ENCODE measurements at regions not wholly inside any gene's neighbourhood (a gene's known extent, or its start where the extent isn't known, plus 50 kb on each side); places are given as distances from the start of the nearest gene placed in this dataset.

- no peaks in the 10 kb centered on the region for H3K27me3 Mint-ChIP-seq
- no peak overlapping the region for H3K27ac Mint-ChIP-seq
- H3K9me3 Mint-ChIP-seq (ENCODE audit: low read depth): no peaks in the 10 kb centered on the region
- no peaks in the 10 kb centered on the region for H3K36me3 Mint-ChIP-seq
- H3K4me3 Mint-ChIP-seq: no peak overlapping the region
- CTCF ChIA-PET: no interaction called here
- no peaks in the 10 kb centered on the region for H3K4me1 Mint-ChIP-seq
- no peak for ATAC-seq
- DNase-seq: no peak
Observed at GRCh38 chr14:40004871-40005500, 572.8 kb upstream of the FBXO33 start.

DNA sequence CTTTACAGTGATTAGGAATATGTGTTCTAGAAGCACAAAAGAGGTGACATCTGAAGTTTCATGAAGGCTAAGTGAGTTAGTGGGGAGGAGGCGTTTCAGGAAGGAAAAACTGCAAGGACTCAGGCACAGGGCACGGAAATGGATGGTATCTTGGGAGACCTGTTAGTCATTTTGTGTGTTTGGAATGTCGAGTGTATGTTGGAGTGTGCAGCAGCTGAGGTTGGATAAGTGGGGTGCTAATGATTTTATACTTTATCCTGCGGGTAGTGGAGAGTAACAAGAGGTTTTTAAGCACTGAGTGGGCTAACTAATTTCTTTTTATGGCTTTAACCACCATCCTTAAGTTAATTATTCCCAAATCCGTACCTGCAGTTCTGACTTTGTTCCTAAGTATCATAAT is 571.5 kb upstream of the FBXO33 start:
- H3K27me3 Mint-ChIP-seq: no peaks in the 10 kb centered on the region
- H3K36me3 Mint-ChIP-seq: no peaks in the 10 kb centered on the region
- no peak overlapping the region for H3K4me3 Mint-ChIP-seq
- CTCF ChIA-PET: no interaction called here
- no peaks in the 10 kb centered on the region for H3K4me1 Mint-ChIP-seq
- H3K9me3 Mint-ChIP-seq (ENCODE audit: low read depth): no peaks in the 10 kb centered on the region
- ATAC-seq (no peak), DNase-seq (no peak)
- H3K27ac Mint-ChIP-seq: no peak overlapping the region

GRCh38 chr14:39998854-39999253 is 566.6 kb upstream of the FBXO33 start:
- H3K36me3 Mint-ChIP-seq: no peaks in the 10 kb centered on the region

DNA sequence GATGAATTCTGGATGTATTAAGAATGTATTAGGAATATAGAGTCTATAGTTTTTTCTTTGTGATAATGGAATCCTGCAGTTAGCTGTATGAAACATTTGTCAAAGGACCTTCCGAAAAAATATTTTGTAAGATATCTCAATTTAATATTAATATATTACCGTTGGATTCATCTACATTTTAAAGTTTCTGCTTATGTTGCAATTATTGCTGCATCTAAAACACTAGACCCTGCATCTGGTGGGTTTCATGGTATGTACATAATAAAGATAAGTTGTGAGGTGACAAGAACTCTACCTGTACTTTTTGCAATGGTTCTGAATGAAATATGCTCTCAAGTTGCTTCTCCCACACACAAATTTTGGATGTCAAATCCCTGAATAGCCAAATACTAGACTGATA is 565.9 kb upstream of the FBXO33 start:
- CTCF ChIA-PET: no interaction called here
- no peak for DNase-seq
- Mint-ChIP-seq H3K27ac (no peak overlapping the region), H3K4me3 (no peak overlapping the region), H3K9me3 (ENCODE audit: low read depth) (no peaks in the 10 kb centered on the region), H3K36me3 (no peaks in the 10 kb centered on the region), H3K27me3 (no peaks in the 10 kb centered on the region), H3K4me1 (no peaks in the 10 kb centered on the region)
- ATAC-seq: no peak

More at GRCh38 chr14:39998854-39999253, 566.6 kb upstream of the FBXO33 start:
- Mint-ChIP-seq H3K9me3 (ENCODE audit: low read depth) (no peaks in the 10 kb centered on the region), H3K27ac (no peak overlapping the region), H3K4me3 (no peak overlapping the region), H3K27me3 (no peaks in the 10 kb centered on the region), H3K4me1 (no peaks in the 10 kb centered on the region)
- DNase-seq (no peak), ATAC-seq (no peak)
- CTCF ChIA-PET: no interaction called here

DNA sequence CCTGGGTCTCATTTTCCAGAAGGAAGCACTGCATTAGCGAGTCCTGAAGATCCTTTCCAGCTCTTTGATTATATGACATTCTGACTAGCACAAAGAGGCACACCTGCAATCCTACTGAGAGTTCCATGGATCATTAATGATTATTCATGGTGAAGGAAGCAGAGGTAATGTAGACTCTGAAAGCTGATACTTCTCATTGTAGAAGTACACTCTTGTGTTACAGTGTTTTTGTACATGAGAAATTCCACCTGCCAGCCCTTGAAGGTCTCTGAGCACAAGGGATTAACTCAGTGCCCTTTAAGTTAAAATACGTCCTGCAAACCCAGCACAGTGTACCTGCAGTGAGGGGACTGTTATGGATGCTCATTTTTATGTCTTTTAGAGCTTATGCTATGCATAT is 558.8 kb upstream of the FBXO33 start:
- no peak overlapping the region for H3K27ac Mint-ChIP-seq
- CTCF ChIA-PET: no interaction called here
- no peaks in the 10 kb centered on the region for H3K4me1 Mint-ChIP-seq
- ATAC-seq: no peak
- H3K36me3 Mint-ChIP-seq: no peaks in the 10 kb centered on the region
- H3K4me3 Mint-ChIP-seq: no peak overlapping the region
- H3K27me3 Mint-ChIP-seq: no peaks in the 10 kb centered on the region
- no peaks in the 10 kb centered on the region for H3K9me3 Mint-ChIP-seq (ENCODE audit: low read depth)
- DNase-seq: no peak

DNA sequence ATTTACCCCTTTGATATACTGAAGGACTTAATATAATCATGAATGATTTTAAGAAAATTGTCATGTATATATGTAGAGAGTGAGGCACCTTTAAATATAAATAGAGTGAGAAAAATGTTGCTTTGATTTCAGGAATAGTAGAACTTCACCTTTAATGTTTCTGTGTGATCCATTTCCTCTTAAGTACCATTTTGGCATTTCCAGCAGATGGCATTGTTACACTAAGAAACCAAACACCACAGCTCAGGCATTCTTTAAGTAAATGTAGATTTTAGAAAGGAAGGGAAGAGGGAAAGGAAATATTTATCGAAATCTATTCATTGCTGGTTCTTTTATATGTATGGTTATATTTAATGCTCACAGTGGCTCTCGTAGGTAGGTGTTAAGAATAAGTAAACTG is 556.7 kb upstream of the FBXO33 start:
- DNase-seq (no peak), ATAC-seq (no peak)
- H3K4me3 Mint-ChIP-seq: no peak overlapping the region
- CTCF ChIA-PET: no interaction called here
- no peaks in the 10 kb centered on the region for H3K9me3 Mint-ChIP-seq (ENCODE audit: low read depth)
- H3K36me3 Mint-ChIP-seq: no peaks in the 10 kb centered on the region
- H3K27ac Mint-ChIP-seq: no peak overlapping the region
- no peaks in the 10 kb centered on the region for H3K4me1 Mint-ChIP-seq
- H3K27me3 Mint-ChIP-seq: no peaks in the 10 kb centered on the region

- Mint-ChIP-seq H3K27ac (no peak overlapping the region), H3K4me1 (no peaks in the 10 kb centered on the region), H3K9me3 (ENCODE audit: low read depth) (no peaks in the 10 kb centered on the region), H3K4me3 (no peak overlapping the region), H3K36me3 (no peaks in the 10 kb centered on the region), H3K27me3 (no peaks in the 10 kb centered on the region)
- ATAC-seq: no peak
- CTCF ChIA-PET: no interaction called here
- no peak for DNase-seq
Observed at GRCh38 chr14:39984323-39984722, 552.1 kb upstream of the FBXO33 start.

DNA sequence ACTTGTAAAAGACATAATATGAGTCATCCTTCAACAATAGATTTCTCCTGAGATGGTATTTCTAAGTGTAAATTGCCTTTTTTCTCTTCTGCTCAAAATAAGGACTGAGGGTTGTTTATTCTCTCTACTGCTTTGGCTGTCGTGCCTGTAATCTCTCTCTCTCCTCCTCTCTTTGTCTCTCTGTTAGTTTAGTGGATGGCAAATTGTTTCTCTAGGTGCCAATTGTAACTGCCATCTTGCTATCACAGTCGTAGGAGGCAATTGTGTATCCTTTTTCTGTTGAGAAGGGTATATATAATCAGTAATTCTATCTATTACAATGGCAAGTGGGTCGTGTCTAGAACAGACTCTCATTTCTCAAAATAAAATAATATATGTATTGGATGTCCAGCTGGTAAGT is 545.0 kb upstream of the FBXO33 start:
- CTCF ChIA-PET: no interaction called here
- no peak overlapping the region for H3K4me3 Mint-ChIP-seq
- H3K27me3 Mint-ChIP-seq: no peaks in the 10 kb centered on the region
- ATAC-seq (no peak), DNase-seq (no peak)
- H3K27ac Mint-ChIP-seq: no peak overlapping the region
- no peaks in the 10 kb centered on the region for H3K4me1 Mint-ChIP-seq
- H3K9me3 Mint-ChIP-seq (ENCODE audit: low read depth): no peaks in the 10 kb centered on the region
- H3K36me3 Mint-ChIP-seq: no peaks in the 10 kb centered on the region

- DNase-seq: no peak
- Mint-ChIP-seq H3K9me3 (ENCODE audit: low read depth) (no peaks in the 10 kb centered on the region), H3K27me3 (no peaks in the 10 kb centered on the region), H3K27ac (no peak overlapping the region), H3K36me3 (no peaks in the 10 kb centered on the region), H3K4me1 (no peaks in the 10 kb centered on the region), H3K4me3 (no peak overlapping the region)
- no peak for ATAC-seq
- CTCF ChIA-PET: no interaction called here
Observed at GRCh38 chr14:39974036-39974435, 541.8 kb upstream of the FBXO33 start.

GRCh38 chr14:39972704-39973103 is 540.5 kb upstream of the FBXO33 start:
- H3K27me3 Mint-ChIP-seq: no peaks in the 10 kb centered on the region
- CTCF ChIA-PET: no interaction called here
- H3K4me1 Mint-ChIP-seq: no peaks in the 10 kb centered on the region
- H3K9me3 Mint-ChIP-seq (ENCODE audit: low read depth): no peaks in the 10 kb centered on the region
- DNase-seq (no peak), ATAC-seq (no peak)
- no peak overlapping the region for H3K4me3 Mint-ChIP-seq
- H3K27ac Mint-ChIP-seq: no peak overlapping the region
- no peaks in the 10 kb centered on the region for H3K36me3 Mint-ChIP-seq

DNA sequence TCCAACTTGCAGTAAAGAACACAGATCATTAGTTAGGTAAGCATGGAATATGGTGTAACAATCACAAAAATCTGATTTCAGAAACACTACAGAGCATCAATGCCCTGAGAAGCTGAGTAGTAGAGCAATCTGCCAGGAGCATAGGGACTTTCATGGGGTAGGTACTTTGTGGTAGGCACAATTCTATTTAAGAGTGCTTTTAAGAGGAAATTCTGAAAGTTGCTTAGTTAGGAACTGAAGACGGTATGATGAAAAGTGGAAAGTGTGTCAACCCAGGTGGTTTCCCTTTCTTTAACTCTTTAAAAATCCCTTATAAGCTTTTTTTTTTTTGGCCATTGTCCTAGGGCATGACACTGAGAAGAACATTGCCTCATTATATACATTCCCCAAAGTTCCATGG is 535.7 kb upstream of the FBXO33 start:
- Mint-ChIP-seq H3K4me3 (no peak overlapping the region), H3K9me3 (ENCODE audit: low read depth) (no peaks in the 10 kb centered on the region), H3K36me3 (no peaks in the 10 kb centered on the region), H3K4me1 (no peaks in the 10 kb centered on the region), H3K27ac (no peak overlapping the region), H3K27me3 (no peaks in the 10 kb centered on the region)
- DNase-seq: no peak
- CTCF ChIA-PET: no interaction called here
- ATAC-seq: no peak

GRCh38 chr14:39957987-39958386 is 525.8 kb upstream of the FBXO33 start:
- Mint-ChIP-seq H3K4me1 (no peaks in the 10 kb centered on the region), H3K4me3 (no peak overlapping the region), H3K36me3 (no peaks in the 10 kb centered on the region), H3K9me3 (ENCODE audit: low read depth) (peaks cover 7% of the 10 kb centered on the region), H3K27me3 (no peaks in the 10 kb centered on the region), H3K27ac (no peak overlapping the region)
- CTCF ChIA-PET: no interaction called here
- ATAC-seq (no peak), DNase-seq (no peak)

DNA sequence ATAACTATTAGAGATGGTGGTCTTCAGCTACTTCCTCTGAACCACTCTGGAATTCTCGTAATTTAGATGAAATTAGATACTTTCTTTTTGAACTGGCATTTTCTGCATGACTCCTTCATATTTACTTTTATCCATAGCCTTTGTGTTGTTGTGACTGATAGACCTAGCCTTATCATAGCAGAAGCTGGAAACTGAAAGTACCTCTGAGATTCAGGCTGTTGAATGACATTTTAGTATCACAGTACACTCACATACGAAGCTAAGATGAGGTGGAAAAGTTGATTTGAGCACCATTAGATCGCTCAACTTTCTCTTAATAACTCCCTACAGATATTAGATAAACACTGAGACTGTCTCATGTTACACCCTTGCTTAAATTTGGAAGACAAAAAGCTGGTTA is 525.1 kb upstream of the FBXO33 start:
- Mint-ChIP-seq H3K4me3 (no peak overlapping the region), H3K36me3 (no peaks in the 10 kb centered on the region), H3K27ac (no peak overlapping the region), H3K4me1 (no peaks in the 10 kb centered on the region), H3K9me3 (ENCODE audit: low read depth) (peaks cover 7% of the 10 kb centered on the region), H3K27me3 (no peaks in the 10 kb centered on the region)
- DNase-seq: no peak
- CTCF ChIA-PET: no interaction called here
- ATAC-seq: no peak

DNA sequence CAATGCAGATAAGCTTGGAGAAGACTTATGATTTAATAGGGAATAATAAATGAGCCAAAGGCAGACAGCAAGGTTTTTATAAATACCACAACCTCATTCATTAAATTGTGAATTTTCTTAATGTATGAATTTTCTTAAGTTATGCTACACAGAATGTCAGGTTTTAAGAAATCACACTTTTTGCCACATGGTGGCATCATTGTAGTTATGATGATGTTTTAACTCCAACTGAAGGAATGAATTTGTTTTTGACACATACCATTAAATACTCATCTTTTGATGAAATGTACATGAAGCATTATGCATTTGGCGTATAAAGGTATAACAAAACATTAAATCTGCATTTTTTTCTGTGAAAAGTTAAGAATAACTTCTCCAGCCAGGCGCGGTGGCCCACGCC is 524.1 kb upstream of the FBXO33 start:
- Mint-ChIP-seq H3K27me3 (no peaks in the 10 kb centered on the region), H3K27ac (no peak overlapping the region), H3K4me3 (no peak overlapping the region), H3K36me3 (no peaks in the 10 kb centered on the region), H3K9me3 (ENCODE audit: low read depth) (peaks cover 7% of the 10 kb centered on the region), H3K4me1 (no peaks in the 10 kb centered on the region)
- CTCF ChIA-PET: no interaction called here
- DNase-seq (no peak), ATAC-seq (no peak)

DNA sequence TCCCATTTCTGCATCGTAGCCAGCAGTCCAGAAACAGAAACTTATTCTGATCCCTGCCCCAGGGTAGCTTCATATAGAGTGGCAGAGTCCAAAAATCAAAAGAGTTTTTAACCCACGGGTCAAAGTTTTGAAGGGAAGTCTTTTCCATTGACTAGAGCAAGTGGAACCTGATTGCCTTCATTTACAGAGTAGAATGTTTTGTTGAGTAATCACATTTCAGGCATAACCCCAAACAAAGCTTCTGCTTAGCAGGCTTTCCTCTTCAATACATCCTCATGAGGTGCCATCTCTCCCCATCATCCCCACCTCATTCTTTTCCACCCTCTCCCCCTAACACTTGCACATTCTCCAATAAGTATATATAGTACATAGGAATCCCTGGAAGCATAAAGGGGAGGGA is 516.0 kb upstream of the FBXO33 start:
- ATAC-seq (no peak), DNase-seq (no peak)
- Mint-ChIP-seq H3K9me3 (ENCODE audit: low read depth) (peaks cover 4% of the 10 kb centered on the region), H3K4me3 (no peak overlapping the region), H3K27ac (no peak overlapping the region), H3K4me1 (no peaks in the 10 kb centered on the region), H3K27me3 (no peaks in the 10 kb centered on the region), H3K36me3 (no peaks in the 10 kb centered on the region)
- CTCF ChIA-PET: no interaction called here
